ENCODE measurements at regions not wholly inside any gene's neighbourhood (a gene's known extent, or its start where the extent isn't known, plus 50 kb on each side); places are given as distances from the start of the nearest gene placed in this dataset.

GRCh38 chr2:147327613-147328012, 517.2 kb upstream of the ACVR2A start:
- TF ChIP-seq CTCF (conservative IDR thresholded peaks at IDR 0.05 in 1 of 2, IDR thresholded peaks at IDR 0.05 in 1 of 2; ENCODE audit: low read depth in 1 of 2, low read length in 2 of 2) (no peak), EZH2 (IDR thresholded peaks at IDR 0.05; ENCODE audit: low read length, missing control alignments) (no peak)

Data from fibroblast of lung (primary cell).